GM23248 (cell line): ENCODE measurements at regions not wholly inside any gene's neighbourhood (a gene's known extent, or its start where the extent isn't known, plus 50 kb on each side); places are given as distances from the start of the nearest gene placed in this dataset.

ENCODE experiments used
- EZH2 ChIP-seq: fragments of 200-600 bp; sonication (generic); IDR thresholded peaks from 2 replicates; pipeline ENCODE4 v1.6.1; 2018; ENCODE audit warnings: antibody characterized with exemption, mild to moderate bottlenecking; ENCODE audit not compliant: insufficient read depth, poor library complexity, severe bottlenecking
- EZH2phosphoT487 ChIP-seq: fragments of 200-600 bp; sonication (generic); IDR thresholded peaks from 2 replicates; pipeline ENCODE4 v1.6.1; 2018; ENCODE audit warnings: antibody characterized with exemption, moderate library complexity, mild to moderate bottlenecking, low read depth; ENCODE audit not compliant: insufficient read depth

GRCh38 chr3:55146216-55146615, 218.4 kb upstream of the LRTM1 start:
- TF ChIP-seq EZH2 = no peak
- TF ChIP-seq EZH2phosphoT487 = no peak
